GM06990 (cell line): ENCODE measurements at regions not wholly inside any gene's neighbourhood (a gene's known extent, or its start where the extent isn't known, plus 50 kb on each side); places are given as distances from the start of the nearest gene placed in this dataset.

Source experiments
- DNase-seq: peaks from one replicate; pipeline ENCODE4 v3.0.0-alpha.2; 2011; ENCODE audit not compliant: insufficient read length; ENCODE audit errors: extremely low read depth
- H3K27me3 ChIP-seq: replicated peaks from 2 replicates; pipeline ENCODE4 v1.6.0; 2011; ENCODE audit warnings: low read length; ENCODE audit not compliant: control insufficient read depth, insufficient read depth
- H3K36me3 ChIP-seq: 2 replicates; pipeline ENCODE4 v1.5.1; 2011; ENCODE audit warnings: low read length; ENCODE audit not compliant: control insufficient read depth, insufficient read depth
- H3K4me3 ChIP-seq: replicated peaks from 2 replicates; pipeline ENCODE4 v1.5.1; 2011; ENCODE audit warnings: low read depth, mild to moderate bottlenecking, control low read depth, low read length
- TF ChIP-seq, protein P1 (sequence below): IDR thresholded peaks from 2 replicates; pipeline ENCODE4 v1.5.1; 2011; ENCODE audit warnings: low read length, control low read depth, mild to moderate bottlenecking, inconsistent platforms; ENCODE audit not compliant: insufficient read depth, poor library complexity, severe bottlenecking

DNA sequence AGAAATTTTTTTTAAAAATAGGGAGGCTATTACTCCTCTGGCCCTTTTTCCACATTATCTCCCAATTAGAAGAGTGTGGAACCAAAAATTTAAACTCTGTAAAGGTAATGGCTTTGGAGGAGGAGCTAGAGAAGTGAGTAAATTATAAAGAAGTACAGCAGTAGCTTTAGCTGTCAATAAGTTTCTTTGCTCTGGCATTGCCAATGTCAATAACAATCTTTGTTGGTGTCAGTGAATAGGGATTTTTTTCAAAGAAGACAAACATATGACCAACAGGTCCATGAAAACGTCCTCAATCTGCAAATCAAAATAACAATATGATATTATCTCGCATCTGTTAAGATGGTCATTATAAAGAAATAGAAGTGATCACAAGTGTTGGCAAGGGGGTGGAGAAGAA is 227.1 kb upstream of the MBL2 start:
- H3K36me3 ChIP-seq, result no peaks in the 10 kb centered on the region
- TF ChIP-seq, protein P1, sequence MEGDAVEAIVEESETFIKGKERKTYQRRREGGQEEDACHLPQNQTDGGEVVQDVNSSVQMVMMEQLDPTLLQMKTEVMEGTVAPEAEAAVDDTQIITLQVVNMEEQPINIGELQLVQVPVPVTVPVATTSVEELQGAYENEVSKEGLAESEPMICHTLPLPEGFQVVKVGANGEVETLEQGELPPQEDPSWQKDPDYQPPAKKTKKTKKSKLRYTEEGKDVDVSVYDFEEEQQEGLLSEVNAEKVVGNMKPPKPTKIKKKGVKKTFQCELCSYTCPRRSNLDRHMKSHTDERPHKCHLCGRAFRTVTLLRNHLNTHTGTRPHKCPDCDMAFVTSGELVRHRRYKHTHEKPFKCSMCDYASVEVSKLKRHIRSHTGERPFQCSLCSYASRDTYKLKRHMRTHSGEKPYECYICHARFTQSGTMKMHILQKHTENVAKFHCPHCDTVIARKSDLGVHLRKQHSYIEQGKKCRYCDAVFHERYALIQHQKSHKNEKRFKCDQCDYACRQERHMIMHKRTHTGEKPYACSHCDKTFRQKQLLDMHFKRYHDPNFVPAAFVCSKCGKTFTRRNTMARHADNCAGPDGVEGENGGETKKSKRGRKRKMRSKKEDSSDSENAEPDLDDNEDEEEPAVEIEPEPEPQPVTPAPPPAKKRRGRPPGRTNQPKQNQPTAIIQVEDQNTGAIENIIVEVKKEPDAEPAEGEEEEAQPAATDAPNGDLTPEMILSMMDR, result no peak
- H3K27me3 ChIP-seq, result no peaks in the 10 kb centered on the region
- H3K4me3 ChIP-seq, result no peak overlapping the region
- no peak for DNase-seq

DNA sequence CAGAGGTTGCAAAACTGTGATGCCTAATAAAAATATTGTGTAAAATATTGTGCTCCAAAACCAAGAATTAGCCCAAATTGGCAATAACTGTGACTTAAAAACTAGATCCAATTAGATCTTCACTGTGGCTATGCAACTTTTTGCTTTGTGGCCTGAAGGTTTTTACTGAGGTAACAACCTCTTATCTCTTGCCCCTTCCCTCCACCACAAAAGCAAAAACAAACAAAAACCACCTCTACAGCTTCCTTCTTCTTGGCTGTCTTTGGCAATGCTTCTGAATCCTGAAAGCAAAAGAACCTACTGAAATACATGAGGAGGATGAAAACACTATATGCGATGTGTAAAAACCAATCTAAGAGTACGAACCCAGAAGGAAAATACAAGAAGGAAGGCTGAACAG is 226.7 kb upstream of the MBL2 start:
- H3K36me3 ChIP-seq, result no peaks in the 10 kb centered on the region
- TF ChIP-seq, protein P1, result no peak
- H3K27me3 ChIP-seq, result no peaks in the 10 kb centered on the region
- no peak overlapping the region for H3K4me3 ChIP-seq
- no peak for DNase-seq

DNA sequence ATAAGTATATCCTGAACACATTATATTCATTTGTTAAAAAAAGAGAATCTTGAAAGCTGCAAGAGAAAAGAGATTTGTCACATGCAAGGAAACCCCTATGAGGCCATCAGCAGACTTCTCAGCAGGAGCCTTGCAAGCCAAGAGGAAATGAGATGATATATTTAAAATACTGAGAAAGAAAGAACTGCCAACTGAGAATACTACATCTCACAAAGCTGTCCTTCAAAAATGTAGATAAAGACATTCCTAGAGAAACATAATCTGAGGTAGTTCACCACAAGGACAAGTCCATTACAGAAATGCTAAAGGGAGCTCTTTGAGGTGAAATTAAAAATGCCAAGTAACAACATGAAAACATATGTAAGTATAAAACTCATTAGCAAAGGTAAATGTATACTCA is 224.4 kb upstream of the MBL2 start:
- Histone ChIP-seq H3K36me3 (no peaks in the 10 kb centered on the region), H3K27me3 (no peaks in the 10 kb centered on the region), H3K4me3 (no peak overlapping the region)
- DNase-seq, result no peak
- TF ChIP-seq, protein P1, result no peak

DNA sequence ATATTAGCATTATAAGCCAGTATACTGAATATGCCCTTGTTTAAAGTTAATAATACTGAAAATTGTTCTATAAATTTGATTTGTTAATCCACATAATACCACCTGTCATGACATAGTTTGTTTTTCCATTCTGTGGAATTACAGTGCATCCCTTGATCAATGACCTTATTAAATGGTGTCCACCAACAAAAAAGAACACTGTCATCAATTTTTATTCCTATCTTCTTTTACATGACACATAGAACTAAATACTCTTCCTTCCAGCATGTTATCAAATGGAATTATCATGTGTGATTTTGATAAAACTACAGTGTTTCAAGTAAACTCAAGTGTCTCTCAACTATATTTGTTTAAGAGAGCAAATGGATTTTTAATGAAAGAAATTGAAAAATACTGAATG is 221.8 kb upstream of the MBL2 start:
- Histone ChIP-seq H3K36me3 (no peaks in the 10 kb centered on the region), H3K27me3 (no peaks in the 10 kb centered on the region), H3K4me3 (no peak overlapping the region)
- TF ChIP-seq, protein P1, result no peak
- DNase-seq, result no peak

DNA sequence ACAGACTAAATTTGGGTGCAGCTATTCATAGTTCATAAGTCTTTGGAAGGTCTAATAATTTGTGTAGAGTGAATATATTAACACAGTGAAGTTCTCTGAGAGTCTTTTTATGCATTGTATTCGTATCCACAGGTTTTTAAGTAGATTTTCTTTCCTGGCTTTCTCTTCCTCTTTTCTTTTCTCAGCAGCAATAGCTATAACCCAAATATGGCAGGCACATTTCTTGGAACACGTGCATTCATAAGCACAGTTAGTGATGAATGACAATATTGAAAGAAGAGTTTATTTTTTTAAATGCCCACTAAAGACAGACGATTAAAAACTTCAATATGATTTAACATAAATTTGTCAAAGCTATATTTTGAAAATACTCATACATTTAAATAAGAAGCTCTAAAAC is 220.5 kb upstream of the MBL2 start:
- DNase-seq, result no peak
- H3K4me3 ChIP-seq, result no peak overlapping the region
- H3K36me3 ChIP-seq, result no peaks in the 10 kb centered on the region
- no peaks in the 10 kb centered on the region for H3K27me3 ChIP-seq
- TF ChIP-seq, protein P1, result no peak

DNA sequence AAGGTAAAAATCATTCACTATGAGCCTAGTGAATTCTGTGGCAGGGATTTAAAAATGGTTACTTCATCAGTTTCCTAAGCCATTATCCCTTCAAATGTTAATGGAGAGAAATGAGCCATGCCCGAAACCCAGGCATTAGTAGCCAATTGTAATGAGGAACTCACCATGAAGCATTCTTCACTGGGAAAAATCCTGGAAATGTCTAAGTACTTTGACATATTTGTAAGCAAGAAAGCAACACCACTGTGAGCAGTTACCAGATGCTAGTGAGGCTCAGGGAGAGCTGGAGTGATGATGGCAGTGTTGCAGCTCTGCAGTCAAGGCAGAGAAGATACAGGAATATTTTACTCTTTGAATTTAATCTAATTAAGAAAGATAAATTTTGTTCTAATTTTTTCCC is 220.0 kb upstream of the MBL2 start:
- TF ChIP-seq, protein P1, result no peak
- no peak for DNase-seq
- no peak overlapping the region for H3K4me3 ChIP-seq
- no peaks in the 10 kb centered on the region for H3K27me3 ChIP-seq
- no peaks in the 10 kb centered on the region for H3K36me3 ChIP-seq
